ENCODE measurements at regions not wholly inside any gene's neighbourhood (a gene's known extent, or its start where the extent isn't known, plus 50 kb on each side); places are given as distances from the start of the nearest gene placed in this dataset.

- DNase-seq (ENCODE audit: low read depth): no peak
- no peak overlapping the region for H3K4me3 ChIP-seq (ENCODE audit: low read depth, low read length)
- TF ChIP-seq CTCF (conservative IDR thresholded peaks at IDR 0.05; ENCODE audit: low read depth, low read length): no peak
Measured at GRCh38 chr10:123409884-123410283, 255.7 kb downstream of the BUB3 start.

GRCh38 chr10:123413353-123413752, 252.8 kb upstream of the GPR26 start:
- H3K4me3 ChIP-seq (ENCODE audit: low read depth, low read length): no peak overlapping the region
- no peak for DNase-seq (ENCODE audit: low read depth)
- TF ChIP-seq CTCF (conservative IDR thresholded peaks at IDR 0.05; ENCODE audit: low read depth, low read length): no peak

- no peak overlapping the region for H3K4me3 ChIP-seq (ENCODE audit: low read depth, low read length)
- DNase-seq (ENCODE audit: low read depth): no peak
- no peak for TF ChIP-seq CTCF (conservative IDR thresholded peaks at IDR 0.05; ENCODE audit: low read depth, low read length)
Measured at GRCh38 chr10:123415523-123415922, 250.6 kb upstream of the GPR26 start.

- TF ChIP-seq CTCF (conservative IDR thresholded peaks at IDR 0.05; ENCODE audit: low read depth, low read length): no peak
- no peak for DNase-seq (ENCODE audit: low read depth)
- H3K4me3 ChIP-seq (ENCODE audit: low read depth, low read length): no peak overlapping the region
Measured at GRCh38 chr10:123417414-123417813, 248.7 kb upstream of the GPR26 start.

- DNase-seq (ENCODE audit: low read depth): no peak
- no peak overlapping the region for H3K4me3 ChIP-seq (ENCODE audit: low read depth, low read length)
- TF ChIP-seq CTCF (conservative IDR thresholded peaks at IDR 0.05; ENCODE audit: low read depth, low read length): no peak
Measured at GRCh38 chr10:123421461-123421860, 244.7 kb upstream of the GPR26 start.

GRCh38 chr10:123422261-123422660, 243.9 kb upstream of the GPR26 start:
- no peak overlapping the region for H3K4me3 ChIP-seq (ENCODE audit: low read depth, low read length)
- DNase-seq (ENCODE audit: low read depth): no peak
- no peak for TF ChIP-seq CTCF (conservative IDR thresholded peaks at IDR 0.05; ENCODE audit: low read depth, low read length)

GRCh38 chr10:123424537-123424936, 241.6 kb upstream of the GPR26 start:
- DNase-seq (ENCODE audit: low read depth): no peak
- TF ChIP-seq CTCF (conservative IDR thresholded peaks at IDR 0.05; ENCODE audit: low read depth, low read length): no peak
- H3K4me3 ChIP-seq (ENCODE audit: low read depth, low read length): no peak overlapping the region

Measured in epithelial cell of proximal tubule (primary cell).